Lower leg skin (tissue), 3 donors: ENCODE measurements at regions not wholly inside any gene's neighbourhood (a gene's known extent, or its start where the extent isn't known, plus 50 kb on each side); places are given as distances from the start of the nearest gene placed in this dataset.

Experiments used
- POLR2A ChIP-seq, 2 donors: fragments of 450-650 bp; IDR thresholded peaks; one replicate each; pipeline ENCODE4 v1.6.1; 2016 to 2017; ENCODE audit warnings: antibody characterized with exemption in 2 of 2, mild to moderate bottlenecking in 1 of 2, moderate library complexity in 1 of 2
- TF ChIP-seq, protein P1 (sequence below), 3 donors: fragments of 450-650 bp; IDR thresholded peaks; one replicate each; pipeline ENCODE4 v1.5.1; 2016; ENCODE audit warnings: antibody characterized with exemption in 3 of 3, mild to moderate bottlenecking in 3 of 3, moderate library complexity in 2 of 3

GRCh38 chr20:48131581-48131980 lies 346.3 kb upstream of the SULF2 start:
- TF ChIP-seq, protein P1, sequence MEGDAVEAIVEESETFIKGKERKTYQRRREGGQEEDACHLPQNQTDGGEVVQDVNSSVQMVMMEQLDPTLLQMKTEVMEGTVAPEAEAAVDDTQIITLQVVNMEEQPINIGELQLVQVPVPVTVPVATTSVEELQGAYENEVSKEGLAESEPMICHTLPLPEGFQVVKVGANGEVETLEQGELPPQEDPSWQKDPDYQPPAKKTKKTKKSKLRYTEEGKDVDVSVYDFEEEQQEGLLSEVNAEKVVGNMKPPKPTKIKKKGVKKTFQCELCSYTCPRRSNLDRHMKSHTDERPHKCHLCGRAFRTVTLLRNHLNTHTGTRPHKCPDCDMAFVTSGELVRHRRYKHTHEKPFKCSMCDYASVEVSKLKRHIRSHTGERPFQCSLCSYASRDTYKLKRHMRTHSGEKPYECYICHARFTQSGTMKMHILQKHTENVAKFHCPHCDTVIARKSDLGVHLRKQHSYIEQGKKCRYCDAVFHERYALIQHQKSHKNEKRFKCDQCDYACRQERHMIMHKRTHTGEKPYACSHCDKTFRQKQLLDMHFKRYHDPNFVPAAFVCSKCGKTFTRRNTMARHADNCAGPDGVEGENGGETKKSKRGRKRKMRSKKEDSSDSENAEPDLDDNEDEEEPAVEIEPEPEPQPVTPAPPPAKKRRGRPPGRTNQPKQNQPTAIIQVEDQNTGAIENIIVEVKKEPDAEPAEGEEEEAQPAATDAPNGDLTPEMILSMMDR (IDR thresholded peaks at IDR 0.05): no peak
- no peak for TF ChIP-seq POLR2A (IDR thresholded peaks at IDR 0.05)
